Fibroblast of lung (primary cell): ENCODE measurements at regions not wholly inside any gene's neighbourhood (a gene's known extent, or its start where the extent isn't known, plus 50 kb on each side); places are given as distances from the start of the nearest gene placed in this dataset.

Source experiments
- DNase-seq, 2 donors: peaks; one replicate each; pipeline versions ENCODE4 v3.0.0 to v3.0.0-alpha.2; 2010; ENCODE audit warnings: low read depth in 2 of 2
- H2AFZ ChIP-seq: 2 replicates; pipeline ENCODE4 v1.5.1; 2012; ENCODE audit warnings: low read length, control low read depth, inconsistent platforms
- H3K27ac ChIP-seq: 2 replicates; pipeline ENCODE4 v1.5.1; 2011; ENCODE audit warnings: low read length, control low read depth; ENCODE audit not compliant: insufficient read depth
- H3K27me3 ChIP-seq: 2 replicates; pipeline ENCODE4 v1.5.1; 2011; ENCODE audit warnings: mild to moderate bottlenecking, low read length; ENCODE audit not compliant: control insufficient read depth, insufficient read depth
- H3K36me3 ChIP-seq: 2 replicates; pipeline ENCODE4 v1.5.1; 2011; ENCODE audit warnings: low read length; ENCODE audit not compliant: control insufficient read depth, insufficient read depth
- H3K4me1 ChIP-seq: 2 replicates; pipeline ENCODE4 v1.5.1; 2011; ENCODE audit warnings: low read length; ENCODE audit not compliant: control insufficient read depth, insufficient read depth; ENCODE audit errors: extremely low read depth
- H3K4me2 ChIP-seq: 2 replicates; pipeline ENCODE4 v1.5.1; 2011; ENCODE audit warnings: low read length, control low read depth; ENCODE audit not compliant: insufficient read depth; ENCODE audit errors: extremely low read depth
- H3K4me3 ChIP-seq, 4 experiments: fragments of 200-600 bp in 1 of 4; sonication (generic) in 1 of 4; replicated peaks in 1 of 4; 2 replicates each; pipeline ENCODE4 v1.5.1; 2011 to 2016; ENCODE audit warnings: low read length in 4 of 4, low read depth in 3 of 4, mild to moderate bottlenecking in 3 of 4, control low read depth in 2 of 4, inconsistent platforms in 1 of 4, mixed read lengths in 1 of 4; ENCODE audit not compliant: insufficient read depth in 1 of 4; ENCODE audit errors: control extremely low read depth in 1 of 4
- H3K79me2 ChIP-seq: 2 replicates; pipeline ENCODE4 v1.5.1; 2012; ENCODE audit warnings: mild to moderate bottlenecking, low read length, inconsistent platforms; ENCODE audit not compliant: control insufficient read depth, insufficient read depth
- H3K9ac ChIP-seq: 2 replicates; pipeline ENCODE4 v1.5.1; 2011; ENCODE audit warnings: mild to moderate bottlenecking, low read length, control low read depth; ENCODE audit not compliant: insufficient read depth
- H3K9me3 ChIP-seq: 2 replicates; pipeline ENCODE4 v1.5.1; 2012; ENCODE audit warnings: low read depth, low read length; ENCODE audit not compliant: control insufficient read depth, insufficient read depth
- H4K20me1 ChIP-seq: 2 replicates; pipeline ENCODE4 v1.5.1; 2011; ENCODE audit warnings: low read length; ENCODE audit not compliant: control insufficient read depth, insufficient read depth; ENCODE audit errors: extremely low read depth
- EZH2 ChIP-seq: IDR thresholded peaks from 2 replicates; pipeline ENCODE4 v1.5.1; 2012; ENCODE audit warnings: low read length, control low read depth, mild to moderate bottlenecking; ENCODE audit errors: missing control alignments
- TF ChIP-seq, protein P1 (sequence below), 2 donors: IDR thresholded peaks in 1 of 2; conservative IDR thresholded peaks in 1 of 2; 1 replicate in 1 of 2; 2 replicates in 1 of 2; pipeline ENCODE4 v1.5.1; 2011 to 2012; ENCODE audit warnings: low read length in 2 of 2, control low read depth in 1 of 2, inconsistent platforms in 1 of 2, low read depth in 1 of 2, mild to moderate bottlenecking in 1 of 2

GRCh38 chr2:47304654-47305053 lies 64.5 kb upstream of the EPCAM start:
- no peaks in the 10 kb centered on the region for H3K4me1 ChIP-seq
- no peak for TF ChIP-seq EZH2
- TF ChIP-seq, protein P1, sequence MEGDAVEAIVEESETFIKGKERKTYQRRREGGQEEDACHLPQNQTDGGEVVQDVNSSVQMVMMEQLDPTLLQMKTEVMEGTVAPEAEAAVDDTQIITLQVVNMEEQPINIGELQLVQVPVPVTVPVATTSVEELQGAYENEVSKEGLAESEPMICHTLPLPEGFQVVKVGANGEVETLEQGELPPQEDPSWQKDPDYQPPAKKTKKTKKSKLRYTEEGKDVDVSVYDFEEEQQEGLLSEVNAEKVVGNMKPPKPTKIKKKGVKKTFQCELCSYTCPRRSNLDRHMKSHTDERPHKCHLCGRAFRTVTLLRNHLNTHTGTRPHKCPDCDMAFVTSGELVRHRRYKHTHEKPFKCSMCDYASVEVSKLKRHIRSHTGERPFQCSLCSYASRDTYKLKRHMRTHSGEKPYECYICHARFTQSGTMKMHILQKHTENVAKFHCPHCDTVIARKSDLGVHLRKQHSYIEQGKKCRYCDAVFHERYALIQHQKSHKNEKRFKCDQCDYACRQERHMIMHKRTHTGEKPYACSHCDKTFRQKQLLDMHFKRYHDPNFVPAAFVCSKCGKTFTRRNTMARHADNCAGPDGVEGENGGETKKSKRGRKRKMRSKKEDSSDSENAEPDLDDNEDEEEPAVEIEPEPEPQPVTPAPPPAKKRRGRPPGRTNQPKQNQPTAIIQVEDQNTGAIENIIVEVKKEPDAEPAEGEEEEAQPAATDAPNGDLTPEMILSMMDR (conservative IDR thresholded peaks at IDR 0.05 in 1 of 2, IDR thresholded peaks at IDR 0.05 in 1 of 2; ENCODE audit: low read depth in 1 of 2, low read length in 2 of 2), result no peak

DNA sequence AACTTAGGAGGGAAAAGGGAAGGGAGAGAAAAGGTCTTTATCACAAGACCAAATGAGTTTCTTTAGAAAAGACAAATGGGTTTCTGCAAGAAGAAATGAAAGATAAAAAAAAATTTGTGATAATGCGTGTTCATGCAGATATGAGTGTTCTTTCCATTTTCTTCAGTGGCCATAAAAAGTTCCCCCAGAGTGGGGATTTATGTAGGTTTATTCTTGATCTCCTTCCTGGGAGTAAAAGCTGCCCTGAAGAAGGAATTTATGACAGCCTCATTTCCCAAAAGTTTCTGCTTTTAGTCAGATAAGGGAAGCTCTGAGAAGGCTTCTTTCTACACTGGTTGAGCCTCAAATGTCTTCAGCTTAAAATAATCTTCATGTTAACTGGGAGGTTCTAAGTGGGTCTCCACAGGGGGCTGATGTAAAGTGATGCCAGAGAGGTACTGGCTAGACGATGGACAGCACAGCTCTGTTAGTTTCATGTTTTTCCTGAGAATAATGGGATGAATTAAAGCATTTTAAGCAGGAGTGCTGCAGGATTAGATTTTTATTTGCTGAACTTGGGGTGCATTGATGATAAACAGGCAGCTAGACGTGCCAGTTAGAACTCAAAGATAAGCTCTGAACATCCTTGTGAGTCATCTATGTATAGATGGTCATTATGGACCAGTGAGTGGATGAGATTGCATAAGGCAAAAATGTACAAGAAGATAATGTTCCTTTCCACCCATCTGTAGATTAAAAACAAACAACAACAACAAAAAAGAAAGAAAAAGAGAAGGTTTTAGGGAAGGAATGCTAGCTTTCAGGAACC lies 65.6 kb upstream of the EPCAM start:
- no peak overlapping the region for H3K9ac ChIP-seq
- no peak overlapping the region for H2AFZ ChIP-seq
- no peaks in the 10 kb centered on the region for H3K9me3 ChIP-seq
- H3K4me3 ChIP-seq, result no peak overlapping the region
- no peaks in the 10 kb centered on the region for H3K4me1 ChIP-seq
- H4K20me1 ChIP-seq, result no peaks in the 10 kb centered on the region
- no peaks in the 10 kb centered on the region for H3K79me2 ChIP-seq
- no peak for DNase-seq
- no peaks in the 10 kb centered on the region for H3K36me3 ChIP-seq
- no peak overlapping the region for H3K4me2 ChIP-seq
- H3K27me3 ChIP-seq, result no peaks in the 10 kb centered on the region
- H3K27ac ChIP-seq, result no peak overlapping the region
- TF ChIP-seq EZH2, result no peak
- TF ChIP-seq, protein P1 (conservative IDR thresholded peaks at IDR 0.05 in 1 of 2, IDR thresholded peaks at IDR 0.05 in 1 of 2; ENCODE audit: low read depth in 1 of 2, low read length in 2 of 2), result no peak

More at GRCh38 chr2:47304654-47305053, 64.5 kb upstream of the EPCAM start:
- Histone ChIP-seq H3K27ac (no peak overlapping the region), H3K36me3 (no peaks in the 10 kb centered on the region), H3K4me3 (no peak overlapping the region), H3K9ac (no peak overlapping the region), H4K20me1 (no peaks in the 10 kb centered on the region), H3K27me3 (no peaks in the 10 kb centered on the region), H3K9me3 (no peaks in the 10 kb centered on the region), H2AFZ (no peak overlapping the region), H3K79me2 (no peaks in the 10 kb centered on the region), H3K4me2 (no peak overlapping the region)
- no peak for DNase-seq

DNA sequence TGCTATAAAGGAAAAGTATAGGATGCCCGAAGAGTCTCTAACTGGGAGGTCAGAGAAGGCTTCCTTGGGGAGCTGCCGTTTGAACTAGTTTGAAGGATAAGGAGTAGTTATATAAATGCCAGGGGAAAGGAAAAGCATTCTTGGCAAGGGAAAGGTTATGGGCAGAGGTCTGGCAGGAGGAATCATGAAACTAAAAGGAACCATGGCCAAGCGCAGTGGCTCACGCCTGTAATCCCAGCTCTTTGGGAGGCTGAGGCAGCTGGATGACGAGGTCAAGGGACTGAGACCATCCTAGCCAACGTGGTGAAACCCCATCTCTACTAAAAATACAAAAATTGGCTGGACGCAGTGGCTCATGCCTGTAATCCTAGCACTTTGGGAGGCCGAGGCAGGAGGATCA lies 66.8 kb upstream of the EPCAM start:
- Histone ChIP-seq H3K9ac (no peak overlapping the region), H2AFZ (no peak overlapping the region), H3K4me3 (no peak overlapping the region), H3K4me1 (no peaks in the 10 kb centered on the region), H4K20me1 (no peaks in the 10 kb centered on the region), H3K27ac (no peak overlapping the region), H3K9me3 (no peaks in the 10 kb centered on the region), H3K4me2 (no peak overlapping the region), H3K36me3 (no peaks in the 10 kb centered on the region), H3K79me2 (no peaks in the 10 kb centered on the region), H3K27me3 (no peaks in the 10 kb centered on the region)
- TF ChIP-seq EZH2, result no peak
- TF ChIP-seq, protein P1 (conservative IDR thresholded peaks at IDR 0.05 in 1 of 2, IDR thresholded peaks at IDR 0.05 in 1 of 2; ENCODE audit: low read depth in 1 of 2, low read length in 2 of 2), result no peak
- DNase-seq, result no peak
